HG03196 (cell line): ENCODE measurements at regions not wholly inside any gene's neighbourhood (a gene's known extent, or its start where the extent isn't known, plus 50 kb on each side); places are given as distances from the start of the nearest gene placed in this dataset.

Source experiments
- ATAC-seq: cut with Tn5 transposase; IDR thresholded peaks from one replicate; pipeline ENCODE4 v1.9.1; 2021; ENCODE audit not compliant: unreplicated experiment

GRCh38 chr5:125196481-125197111 lies 450.2 kb upstream of the ZNF608 start:
- ATAC-seq, result no peak

DNA sequence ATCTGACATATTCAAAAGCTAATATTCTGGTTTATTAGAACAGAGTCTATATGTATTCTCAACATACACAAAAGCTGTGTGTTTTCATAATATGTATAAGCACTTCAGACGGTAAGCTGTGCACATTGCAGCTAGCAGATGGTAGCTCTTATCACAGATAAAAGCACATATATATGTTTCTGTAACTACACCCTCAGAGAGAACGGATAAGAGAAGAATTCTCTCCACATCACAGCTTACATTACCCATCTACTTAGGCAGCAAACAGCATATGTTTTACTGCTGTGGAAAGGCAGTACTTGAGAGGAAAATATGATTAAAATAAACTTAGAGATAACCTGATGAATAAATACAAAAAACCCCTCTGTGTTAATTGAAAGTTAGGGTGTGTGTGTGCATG lies 450.9 kb upstream of the ZNF608 start:
- ATAC-seq, result no peak

DNA sequence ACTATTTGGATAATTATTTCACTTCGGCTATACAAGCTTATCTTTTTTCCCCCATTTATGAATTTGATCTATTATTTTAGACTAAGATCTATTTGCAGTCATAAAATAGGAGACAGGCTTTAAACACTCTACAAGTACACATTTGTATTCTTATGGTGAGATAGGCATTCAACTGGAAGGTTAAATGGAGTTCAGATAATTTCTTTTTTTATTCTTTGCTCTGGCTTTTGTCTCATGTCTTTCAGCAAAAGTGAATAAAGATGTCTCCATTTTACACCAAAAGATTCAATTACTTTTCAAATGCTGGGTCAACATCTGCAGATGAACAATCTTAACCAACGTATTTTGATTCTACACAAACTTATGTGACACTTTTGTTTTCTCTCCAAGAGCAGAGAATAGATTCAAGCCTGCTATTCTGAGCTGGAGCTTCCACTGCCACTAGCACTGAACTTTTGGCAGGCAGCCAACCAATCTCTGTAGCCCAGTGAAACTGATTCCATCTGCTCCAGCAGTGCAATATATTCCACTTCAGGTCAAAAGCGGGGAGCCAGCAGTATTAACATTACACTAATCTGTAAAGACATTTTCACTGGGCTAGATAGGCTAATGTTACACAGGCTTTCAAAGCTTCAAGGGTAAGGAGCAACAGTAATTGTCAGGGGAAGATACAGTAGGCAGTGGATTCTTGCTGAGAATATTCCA lies 452.0 kb upstream of the ZNF608 start:
- no peak for ATAC-seq

DNA sequence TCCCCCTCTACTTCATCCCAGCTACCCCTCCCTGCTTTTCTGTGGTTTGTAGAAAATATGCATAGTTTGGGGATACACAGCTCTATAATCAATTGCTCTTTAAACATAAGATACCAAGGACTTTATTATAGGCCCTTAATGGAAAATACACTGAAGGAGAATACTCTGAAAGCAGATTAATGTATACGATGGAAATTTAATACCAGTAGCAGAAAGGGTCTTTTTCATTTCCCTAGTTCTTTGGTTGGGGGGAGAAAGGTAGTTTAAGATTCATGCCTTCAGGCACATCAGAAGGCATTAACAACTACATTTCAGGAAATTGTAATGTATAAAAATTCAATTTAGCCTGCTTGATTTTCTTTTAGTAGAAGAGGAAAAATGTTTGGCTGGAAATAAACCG lies 452.9 kb upstream of the ZNF608 start:
- no peak for ATAC-seq

- ATAC-seq, result no peak
Observed at GRCh38 chr5:125199968-125200865, 453.8 kb upstream of the ZNF608 start.

DNA sequence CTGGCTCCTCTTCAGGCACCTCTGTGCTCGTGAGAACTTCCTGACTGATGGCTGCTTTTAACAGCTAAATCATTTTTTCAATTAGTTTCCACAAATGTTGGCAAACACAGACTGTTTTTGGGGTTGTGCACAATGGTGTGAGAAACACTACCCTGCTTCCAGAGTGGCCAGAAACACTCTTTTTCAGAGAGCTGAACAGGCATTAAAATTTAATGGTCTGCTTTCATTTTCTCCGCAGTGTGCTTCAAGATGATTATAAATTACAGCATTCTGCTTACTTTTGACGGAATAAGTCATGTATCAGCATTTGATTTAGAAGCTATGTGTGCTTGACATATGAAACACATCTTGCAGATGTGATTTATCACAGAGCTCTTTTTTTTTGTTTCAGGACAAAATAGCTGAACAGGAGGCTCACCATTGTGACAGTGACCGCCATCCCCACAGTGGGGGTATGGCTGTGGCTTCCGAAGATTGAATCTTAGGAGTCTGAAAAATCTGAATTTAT lies 454.5 kb upstream of the ZNF608 start:
- ATAC-seq, result no peak

DNA sequence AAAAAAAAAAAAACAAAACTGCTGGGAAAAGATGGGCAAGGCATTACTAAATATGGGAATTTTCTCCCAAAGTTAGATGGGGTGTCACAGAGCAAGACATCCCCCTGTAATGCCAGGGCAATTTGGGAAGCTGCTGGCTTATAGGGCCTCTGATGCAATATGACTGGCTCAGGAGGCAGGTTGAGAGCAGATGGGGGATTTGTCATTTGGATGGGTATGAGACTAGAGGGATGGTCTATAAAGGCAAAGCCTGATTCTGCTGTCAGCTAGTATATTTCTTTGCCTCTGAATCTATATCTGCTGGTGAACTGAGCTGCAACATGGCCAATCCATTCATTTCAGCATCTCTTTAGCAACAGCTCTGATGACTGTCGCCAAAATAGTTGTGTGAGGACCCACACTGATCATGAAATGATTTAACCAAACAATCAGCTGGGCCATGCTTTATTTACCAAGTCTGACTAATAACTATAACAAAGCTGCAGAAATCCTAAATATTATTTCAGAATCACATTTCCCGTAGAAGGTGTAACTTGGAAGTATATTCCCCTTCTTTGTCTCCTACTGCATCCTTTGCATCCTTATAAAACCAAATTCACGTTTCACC lies 455.1 kb upstream of the ZNF608 start:
- ATAC-seq, result no peak

DNA sequence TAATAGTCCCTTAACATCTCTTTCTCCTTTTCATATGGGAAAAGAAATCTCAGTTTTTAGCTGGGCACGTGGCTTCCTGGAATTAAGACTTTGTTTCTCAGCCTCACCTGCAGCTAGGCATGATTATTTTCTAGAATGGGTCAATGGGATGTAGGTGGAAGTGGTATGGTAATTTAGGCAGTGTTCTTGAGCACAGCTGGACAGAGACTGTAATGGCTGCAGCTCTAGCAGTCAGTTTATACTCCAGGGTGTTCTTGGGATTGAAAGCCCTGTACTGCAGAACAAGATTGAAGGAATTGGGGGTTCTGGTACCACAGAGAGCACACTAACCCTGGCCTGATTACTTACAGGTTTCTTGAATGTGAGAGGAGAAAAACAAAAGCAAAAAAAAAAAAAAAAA lies 455.9 kb upstream of the ZNF608 start:
- ATAC-seq, result no peak

DNA sequence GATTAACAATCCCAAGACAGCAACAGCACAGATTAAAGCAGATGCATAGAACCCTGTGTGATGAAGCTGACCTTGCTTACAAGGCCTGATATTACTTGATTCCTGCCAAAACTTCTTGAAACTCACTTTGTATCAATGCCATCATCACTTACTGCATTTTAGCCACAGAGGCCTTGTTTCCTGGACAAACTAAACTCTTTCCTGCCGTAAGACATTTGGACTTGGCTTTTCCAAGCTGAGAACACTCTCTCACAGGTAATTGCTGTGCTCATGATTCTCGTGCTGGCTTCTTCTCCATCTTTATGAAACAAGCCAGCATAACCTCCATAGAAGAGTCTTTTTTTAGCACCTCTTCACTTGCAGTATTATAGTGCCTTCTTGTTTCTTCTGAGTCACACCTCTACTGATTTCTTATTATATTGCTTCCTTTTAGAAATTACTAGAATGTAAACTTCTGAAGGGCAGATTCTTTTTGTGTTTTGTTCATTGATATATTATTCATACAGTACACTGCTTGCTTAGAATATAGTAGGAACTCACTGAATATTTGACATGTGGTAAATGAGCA lies 456.5 kb upstream of the ZNF608 start:
- no peak for ATAC-seq

DNA sequence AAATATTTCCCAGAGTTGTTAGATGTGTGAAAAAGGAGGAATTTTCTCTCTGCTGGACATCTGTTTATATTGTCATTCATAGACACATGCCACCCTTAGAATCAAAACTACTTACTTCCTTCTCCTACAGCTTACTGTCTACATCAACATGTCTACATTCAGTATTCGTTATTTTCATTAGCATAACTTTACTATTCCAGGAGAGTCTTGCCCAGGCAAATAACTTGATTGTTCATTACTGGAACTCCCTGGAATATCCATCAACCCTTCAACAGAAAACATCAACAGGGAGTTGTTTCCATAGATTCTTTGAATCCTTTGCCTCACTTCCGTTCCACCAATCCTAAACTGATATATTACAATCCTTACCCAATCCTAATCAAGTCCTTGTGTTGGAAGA lies 457.5 kb upstream of the ZNF608 start:
- no peak for ATAC-seq

DNA sequence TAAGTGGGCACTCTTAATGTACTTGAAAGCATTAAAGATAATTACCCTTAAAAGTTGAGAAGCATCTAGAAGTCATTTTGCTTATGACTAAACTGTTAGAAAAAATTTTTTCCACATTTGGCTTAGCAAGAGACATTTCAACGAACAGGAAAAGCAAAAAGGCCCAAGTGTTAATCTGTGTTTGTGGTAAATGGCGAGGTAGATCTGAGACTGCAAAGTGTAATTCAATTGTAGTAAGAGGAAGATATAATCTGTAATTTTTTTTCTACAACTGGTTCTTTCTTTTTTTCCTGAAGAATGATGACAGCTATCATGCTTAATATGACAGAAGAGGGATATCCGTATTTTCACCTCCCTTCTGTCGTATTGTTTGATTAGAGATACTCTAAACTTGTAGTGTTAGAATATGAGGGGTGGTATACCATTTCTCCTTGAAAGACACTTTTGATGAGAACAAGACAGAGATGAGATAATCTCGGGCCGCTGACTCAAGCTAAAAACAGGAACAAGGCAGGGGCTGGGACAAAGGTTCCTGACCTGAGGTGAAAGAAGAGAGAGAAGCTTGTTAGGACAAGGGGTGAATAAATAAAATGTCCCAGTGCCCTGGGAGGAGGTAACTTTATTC lies 459.3 kb upstream of the ZNF608 start:
- ATAC-seq, result no peak

- no peak for ATAC-seq
Observed at GRCh38 chr5:125207856-125208255, 461.4 kb upstream of the ZNF608 start.

- ATAC-seq, result no peak
Observed at GRCh38 chr5:125209650-125210049, 463.2 kb upstream of the ZNF608 start.

DNA sequence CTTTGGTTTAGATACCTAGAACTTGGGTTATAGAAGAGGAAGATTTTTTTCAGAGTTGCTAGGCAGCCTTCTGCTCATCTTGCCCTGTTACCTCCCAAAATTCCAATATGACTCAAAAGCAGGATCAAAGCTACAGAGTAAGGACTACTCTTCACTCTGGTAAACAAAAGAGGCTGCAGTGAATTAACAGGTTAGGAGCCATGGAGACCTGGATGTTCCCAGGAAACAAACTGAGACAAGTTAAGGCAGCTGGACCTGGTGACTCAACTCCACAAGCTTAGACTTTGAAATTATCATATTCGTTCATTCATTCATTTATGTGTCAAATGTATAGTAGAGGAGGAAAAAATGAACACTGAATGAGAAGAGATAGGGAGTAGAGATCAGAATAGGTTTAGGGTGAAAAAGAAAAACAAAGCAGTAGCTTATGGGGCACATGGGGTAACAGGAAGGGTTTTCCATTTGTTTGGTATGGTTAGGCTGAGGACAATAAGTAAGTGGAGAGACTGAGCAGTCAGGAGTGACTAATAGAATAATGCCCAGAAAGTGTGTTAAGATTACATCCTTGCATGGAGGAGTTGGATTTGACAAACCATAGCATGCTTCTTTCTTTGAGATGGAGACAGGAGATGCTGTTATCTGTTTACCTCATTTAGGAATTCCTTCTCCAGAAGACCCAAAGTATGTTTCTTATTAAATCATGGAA lies 464.0 kb upstream of the ZNF608 start:
- no peak for ATAC-seq

DNA sequence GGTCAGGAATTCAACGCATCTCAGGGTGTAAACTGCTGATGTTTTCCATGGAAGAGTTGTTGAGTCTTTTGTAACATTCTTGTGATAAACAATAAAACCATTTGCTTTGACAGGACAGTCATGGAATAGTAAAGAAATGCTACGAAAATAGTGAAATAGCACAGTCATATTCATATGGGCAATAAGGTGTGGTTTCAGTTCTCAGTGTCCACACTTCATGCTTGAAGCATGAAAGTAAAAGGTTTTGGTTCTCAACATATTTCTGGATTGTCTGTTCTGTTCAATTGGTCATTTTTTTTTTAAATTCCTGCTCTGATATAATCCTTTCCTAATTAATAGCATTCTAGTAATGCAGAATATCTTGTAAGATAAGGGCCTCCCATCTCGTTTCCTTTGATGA lies 467.6 kb upstream of the ZNF608 start:
- peak; percentile 84 for ATAC-seq

GRCh38 chr5:125215593-125215992 lies 469.2 kb upstream of the ZNF608 start:
- no peak for ATAC-seq

DNA sequence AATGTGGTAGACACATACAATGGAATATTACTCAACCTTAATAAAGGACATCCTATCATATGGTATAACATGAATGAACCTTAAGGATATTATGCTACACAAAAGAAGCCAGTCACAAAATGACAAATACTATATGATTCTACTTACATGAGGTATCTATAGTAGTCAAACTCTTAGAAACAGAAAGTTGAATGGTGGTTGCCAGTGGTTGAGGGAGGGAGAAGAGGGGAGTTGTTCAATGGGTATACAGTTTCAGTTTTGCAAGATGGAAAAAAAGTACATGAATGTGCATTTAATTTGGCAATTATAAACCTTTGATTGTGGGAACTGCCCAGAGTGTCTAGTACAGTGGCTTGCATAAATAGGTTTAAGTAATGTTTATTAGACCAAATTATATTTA lies 473.3 kb upstream of the ZNF608 start:
- no peak for ATAC-seq

- no peak for ATAC-seq
Observed at GRCh38 chr5:125220284-125220683, 473.8 kb upstream of the ZNF608 start.

DNA sequence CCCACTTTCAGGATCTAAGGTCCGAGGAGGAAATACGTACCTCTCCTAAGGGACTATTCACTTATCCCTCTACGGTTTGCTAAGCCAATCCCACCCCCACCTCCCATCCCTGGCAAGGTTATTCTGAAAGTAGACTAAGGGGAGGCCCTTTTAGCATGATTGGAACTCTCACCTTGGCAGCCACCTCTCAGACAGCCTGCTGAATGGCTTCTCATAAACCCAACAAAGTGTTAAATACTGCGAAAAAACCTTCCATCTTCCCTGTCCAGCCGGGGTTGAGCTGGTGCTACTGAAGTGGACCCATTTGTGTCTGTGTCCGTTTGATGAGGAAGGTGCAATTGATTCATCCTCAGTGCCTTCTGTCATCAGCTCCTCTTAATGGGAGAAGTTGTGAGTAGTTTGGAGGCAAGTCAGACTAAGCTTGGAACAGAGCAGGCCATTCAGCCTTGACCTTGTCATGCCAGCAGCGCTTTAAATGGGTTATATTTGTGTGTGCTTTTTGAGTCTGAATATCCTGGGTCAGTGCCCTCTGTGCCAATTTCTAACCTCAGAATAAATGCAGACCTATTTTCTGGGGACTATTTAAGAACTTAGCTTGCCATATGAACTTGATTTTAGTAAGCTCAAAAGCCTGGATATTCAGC lies 476.3 kb upstream of the ZNF608 start:
- no peak for ATAC-seq
